Left lung (tissue), 4 donors: ENCODE measurements at regions not wholly inside any gene's neighbourhood (a gene's known extent, or its start where the extent isn't known, plus 50 kb on each side); places are given as distances from the start of the nearest gene placed in this dataset.

Experiments used
- ATAC-seq: fragments of 200-7000 bp; cut with Tn5 transposase; one replicate; pipeline ENCODE4 v1.9.1; 2020; ENCODE audit warnings: moderate library complexity
- DNase-seq, 4 donors: peaks; one replicate each; pipeline ENCODE4 v3.0.0-alpha.2; 2013 to 2020
- H3K27ac ChIP-seq, 2 donors: fragments of 200-600 bp; sonication (generic) in 1 of 2; one replicate each; pipeline versions ENCODE4 v1.5.0 to v1.8.0; 2020 to 2021
- H3K27me3 ChIP-seq, 2 donors: fragments of 200-600 bp; sonication (generic) in 1 of 2; one replicate each; pipeline versions ENCODE4 v1.5.0 to v1.8.0; 2020 to 2021
- H3K36me3 ChIP-seq, 2 donors: fragments of 200-600 bp; sonication (generic) in 1 of 2; one replicate each; pipeline versions ENCODE4 v1.5.0 to v1.8.0; 2020 to 2021
- H3K4me1 ChIP-seq, 2 donors: fragments of 200-600 bp; one replicate each; pipeline ENCODE4 v1.8.0; 2021
- H3K4me3 ChIP-seq, 2 donors: fragments of 200-600 bp; sonication (generic) in 1 of 2; one replicate each; pipeline versions ENCODE4 v1.5.0 to v1.8.0; 2020 to 2021; ENCODE audit warnings: mild to moderate bottlenecking in 1 of 2
- H3K9me3 ChIP-seq, 2 donors: fragments of 200-600 bp; sonication (generic) in 1 of 2; one replicate each; pipeline versions ENCODE4 v1.5.0 to v1.8.0; 2020 to 2021
- CTCF ChIP-seq, 2 donors: fragments of 200-600 bp; sonication (generic) in 1 of 2; IDR thresholded peaks; one replicate each; pipeline versions ENCODE4 v1.5.0 to v1.8.0; 2021; ENCODE audit warnings: antibody characterized with exemption in 2 of 2
- intact Hi-C, 2 donors: fragments of 100-400 bp; cut with DNase I; formaldehyde crosslinking; loops; one replicate each; pipeline versions ENCODE4 v1.11.2 to v1.14.2; 2022
- donor health status: DM: no; HTN: yes; CAD: no.
- donor health status: DM: no; HTN: no; CAD: no.

GRCh38 chr2:126579868-126580267, 76.1 kb upstream of the GYPC start:
- H3K27me3 ChIP-seq = no peaks in the 10 kb centered on the region
- no peaks in the 10 kb centered on the region for H3K4me1 ChIP-seq
- H3K4me3 ChIP-seq = no peak overlapping the region
- H3K36me3 ChIP-seq = no peaks in the 10 kb centered on the region
- no peaks in the 10 kb centered on the region for H3K9me3 ChIP-seq
- intact Hi-C loops = no loop called here
- no peak for DNase-seq
- no peak overlapping the region for H3K27ac ChIP-seq
- no peak for TF ChIP-seq CTCF (IDR thresholded peaks at IDR 0.05)
- no peak for ATAC-seq

- Histone ChIP-seq H3K4me1 (no peaks in the 10 kb centered on the region), H3K36me3 (no peaks in the 10 kb centered on the region), H3K27me3 (no peaks in the 10 kb centered on the region), H3K9me3 (no peaks in the 10 kb centered on the region), H3K4me3 (no peak overlapping the region), H3K27ac (peak overlapping the region in 1 of 2 donors; percentile 42)
- intact Hi-C loops = no loop called here
- peak; percentile 33 for ATAC-seq
- peak in 1 of 4 donors; percentile 2 for DNase-seq
- no peak for TF ChIP-seq CTCF (IDR thresholded peaks at IDR 0.05)
Observed at GRCh38 chr2:126586317-126586716, 69.6 kb upstream of the GYPC start.

- no peaks in the 10 kb centered on the region for H3K4me1 ChIP-seq
- DNase-seq (no peak), ATAC-seq (no peak)
- H3K36me3 ChIP-seq = no peaks in the 10 kb centered on the region
- H3K4me3 ChIP-seq = no peak overlapping the region
- H3K27me3 ChIP-seq = no peaks in the 10 kb centered on the region
- intact Hi-C loops = no loop called here
- H3K9me3 ChIP-seq = peaks cover 0 to 29% of the 10 kb centered on the region in 2 donors
- no peak overlapping the region for H3K27ac ChIP-seq
- no peak for TF ChIP-seq CTCF (IDR thresholded peaks at IDR 0.05)
Observed at GRCh38 chr2:126599062-126599461, 56.9 kb upstream of the GYPC start.

GRCh38 chr2:126600742-126601141, 55.2 kb upstream of the GYPC start:
- no peak for ATAC-seq
- Histone ChIP-seq H3K4me3 (no peak overlapping the region), H3K27ac (no peak overlapping the region), H3K27me3 (no peaks in the 10 kb centered on the region), H3K9me3 (peaks cover 0 to 45% of the 10 kb centered on the region in 2 donors), H3K4me1 (no peaks in the 10 kb centered on the region), H3K36me3 (no peaks in the 10 kb centered on the region)
- intact Hi-C loops = no loop called here
- DNase-seq = no peak
- TF ChIP-seq CTCF (IDR thresholded peaks at IDR 0.05) = no peak

GRCh38 chr2:126602334-126602733, 53.6 kb upstream of the GYPC start:
- Histone ChIP-seq H3K27ac (no peak overlapping the region), H3K9me3 (peaks cover 0 to 54% of the 10 kb centered on the region in 2 donors), H3K27me3 (no peaks in the 10 kb centered on the region), H3K4me3 (no peak overlapping the region), H3K36me3 (no peaks in the 10 kb centered on the region), H3K4me1 (no peaks in the 10 kb centered on the region)
- DNase-seq (no peak), ATAC-seq (no peak)
- intact Hi-C loops = no loop called here
- no peak for TF ChIP-seq CTCF (IDR thresholded peaks at IDR 0.05)
